ENCODE measurements at regions not wholly inside any gene's neighbourhood (a gene's known extent, or its start where the extent isn't known, plus 50 kb on each side); places are given as distances from the start of the nearest gene placed in this dataset.

GRCh38 chr5:167123126-167123525 lies 1168.3 kb upstream of the WWC1 start:
- in situ Hi-C loops (cut with MboI) = no loop called here
- Histone ChIP-seq H4K20me1 (ENCODE audit: insufficient read depth) (no peaks in the 10 kb centered on the region), H3K36me3 (ENCODE audit: low read depth) (no peaks in the 10 kb centered on the region), H3K4me3 (no peak overlapping the region), H3K9me2 (ENCODE audit: insufficient read depth) (no peaks in the 10 kb centered on the region), H3K4me1 (ENCODE audit: insufficient read depth) (no peaks in the 10 kb centered on the region), H3K79me2 (ENCODE audit: insufficient read depth) (no peaks in the 10 kb centered on the region), H3K27ac (no peak overlapping the region), H3K9me3 (ENCODE audit: low read depth) (no peaks in the 10 kb centered on the region), H3K4me2 (ENCODE audit: unreplicated experiment) (no peak overlapping the region), H3F3A (ENCODE audit: insufficient read depth) (no peaks in the 10 kb centered on the region), H3K9ac (no peak overlapping the region), H3K27me3 (replicated peaks; ENCODE audit: insufficient read depth) (no peaks in the 10 kb centered on the region), H2AFZ (no peak overlapping the region)
- DNase-seq = no peak
- WGBS, 2 experiments (ENCODE audit: low coverage in 1 of 2, low lambda C conversion rate in 2 of 2, missing lambda C conversion rate in 2 of 2) = 37 to 38% methylated on average over 7 of the region's 7 CpGs
- no peak for TF ChIP-seq EZH2 (IDR thresholded peaks at IDR 0.05; ENCODE audit: insufficient read depth, poor library complexity, severe bottlenecking)
- no peak for TF ChIP-seq EZH2phosphoT487 (IDR thresholded peaks at IDR 0.05; ENCODE audit: insufficient read depth, low read depth)

GRCh38 chr5:167128581-167128980 lies 1162.9 kb upstream of the WWC1 start:
- in situ Hi-C loops (cut with MboI) = no loop called here
- no peak for DNase-seq
- H3K27me3 ChIP-seq (replicated peaks; ENCODE audit: insufficient read depth) = no peaks in the 10 kb centered on the region
- WGBS, 2 experiments (ENCODE audit: low coverage in 1 of 2, low lambda C conversion rate in 2 of 2, missing lambda C conversion rate in 2 of 2) = 15 to 24% methylated on average over 3 of the region's 3 CpGs
- no peaks in the 10 kb centered on the region for H3K9me3 ChIP-seq (ENCODE audit: low read depth)
- H3K4me2 ChIP-seq (ENCODE audit: unreplicated experiment) = no peak overlapping the region
- H4K20me1 ChIP-seq (ENCODE audit: insufficient read depth) = no peaks in the 10 kb centered on the region
- H3K9ac ChIP-seq = no peak overlapping the region
- no peaks in the 10 kb centered on the region for H3K9me2 ChIP-seq (ENCODE audit: insufficient read depth)
- TF ChIP-seq EZH2phosphoT487 (IDR thresholded peaks at IDR 0.05; ENCODE audit: insufficient read depth, low read depth) (no peak), EZH2 (IDR thresholded peaks at IDR 0.05; ENCODE audit: insufficient read depth, poor library complexity, severe bottlenecking) (no peak)
- H3F3A ChIP-seq (ENCODE audit: insufficient read depth) = no peaks in the 10 kb centered on the region
- H3K4me1 ChIP-seq (ENCODE audit: insufficient read depth) = no peaks in the 10 kb centered on the region
- no peaks in the 10 kb centered on the region for H3K36me3 ChIP-seq (ENCODE audit: low read depth)
- no peaks in the 10 kb centered on the region for H3K79me2 ChIP-seq (ENCODE audit: insufficient read depth)
- H2AFZ ChIP-seq = no peak overlapping the region
- H3K27ac ChIP-seq = no peak overlapping the region
- H3K4me3 ChIP-seq = no peak overlapping the region

- H3F3A ChIP-seq (ENCODE audit: insufficient read depth) = no peaks in the 10 kb centered on the region
- no peaks in the 10 kb centered on the region for H3K4me1 ChIP-seq (ENCODE audit: insufficient read depth)
- no peak for TF ChIP-seq EZH2phosphoT487 (IDR thresholded peaks at IDR 0.05; ENCODE audit: insufficient read depth, low read depth)
- no peak for TF ChIP-seq EZH2 (IDR thresholded peaks at IDR 0.05; ENCODE audit: insufficient read depth, poor library complexity, severe bottlenecking)
- H3K4me2 ChIP-seq (ENCODE audit: unreplicated experiment) = no peak overlapping the region
- no peak overlapping the region for H3K27ac ChIP-seq
- DNase-seq = no peak
- H3K9ac ChIP-seq = no peak overlapping the region
- in situ Hi-C loops (cut with MboI) = no loop called here
- no peaks in the 10 kb centered on the region for H3K9me3 ChIP-seq (ENCODE audit: low read depth)
- H4K20me1 ChIP-seq (ENCODE audit: insufficient read depth) = no peaks in the 10 kb centered on the region
- H3K27me3 ChIP-seq (replicated peaks; ENCODE audit: insufficient read depth) = no peaks in the 10 kb centered on the region
- no peak overlapping the region for H2AFZ ChIP-seq
- no peaks in the 10 kb centered on the region for H3K36me3 ChIP-seq (ENCODE audit: low read depth)
- H3K9me2 ChIP-seq (ENCODE audit: insufficient read depth) = no peaks in the 10 kb centered on the region
- H3K79me2 ChIP-seq (ENCODE audit: insufficient read depth) = no peaks in the 10 kb centered on the region
- no peak overlapping the region for H3K4me3 ChIP-seq
- WGBS, 2 experiments (ENCODE audit: low coverage in 1 of 2, low lambda C conversion rate in 2 of 2, missing lambda C conversion rate in 2 of 2) = 57 to 63% methylated on average over 8 of the region's 8 CpGs
Observed at GRCh38 chr5:167140548-167141291, 1150.7 kb upstream of the WWC1 start.

- Histone ChIP-seq H4K20me1 (ENCODE audit: insufficient read depth) (no peaks in the 10 kb centered on the region), H3K4me2 (ENCODE audit: unreplicated experiment) (no peak overlapping the region), H3K4me1 (ENCODE audit: insufficient read depth) (no peaks in the 10 kb centered on the region), H3F3A (ENCODE audit: insufficient read depth) (no peaks in the 10 kb centered on the region), H3K27ac (no peak overlapping the region), H3K4me3 (no peak overlapping the region), H3K9ac (no peak overlapping the region), H3K9me2 (ENCODE audit: insufficient read depth) (no peaks in the 10 kb centered on the region), H3K9me3 (ENCODE audit: low read depth) (no peaks in the 10 kb centered on the region), H3K36me3 (ENCODE audit: low read depth) (no peaks in the 10 kb centered on the region), H2AFZ (no peak overlapping the region), H3K27me3 (replicated peaks; ENCODE audit: insufficient read depth) (no peaks in the 10 kb centered on the region), H3K79me2 (ENCODE audit: insufficient read depth) (no peaks in the 10 kb centered on the region)
- DNase-seq = no peak
- in situ Hi-C loops (cut with MboI) = no loop called here
- WGBS, 2 experiments (ENCODE audit: low coverage in 1 of 2, low lambda C conversion rate in 2 of 2, missing lambda C conversion rate in 2 of 2) = 42 to 45% methylated on average over 9 of the region's 9 CpGs
- TF ChIP-seq EZH2phosphoT487 (IDR thresholded peaks at IDR 0.05; ENCODE audit: insufficient read depth, low read depth) = no peak
- TF ChIP-seq EZH2 (IDR thresholded peaks at IDR 0.05; ENCODE audit: insufficient read depth, poor library complexity, severe bottlenecking) = no peak
Observed at GRCh38 chr5:167143716-167144115, 1147.7 kb upstream of the WWC1 start.
